Endothelial cell of umbilical vein (primary cell): ENCODE measurements at regions not wholly inside any gene's neighbourhood (a gene's known extent, or its start where the extent isn't known, plus 50 kb on each side); places are given as distances from the start of the nearest gene placed in this dataset.

ENCODE experiments used
- BruUV-seq: library from RNA; stranded (reverse); fragments of 400-500 nt; replicated peaks from 2 replicates; lab custom pipeline; 2021; lab: Mats Ljungman, UMichigan
- CTCF ChIA-PET: fragments of 300-600, 350-600 bp; sonication (Branson Sonifier 250); formaldehyde crosslinking; loops from one replicate; lab custom pipeline; 2021; ENCODE audit warnings: antibody characterized with exemption, inconsistent platforms; lab: Charles Lee
- POLR2A ChIA-PET: fragments of 300-600, 350-600 bp; sonication (Branson Sonifier 250); formaldehyde crosslinking; loops from one replicate; lab custom pipeline; 2021; ENCODE audit warnings: antibody characterized with exemption, inconsistent platforms; lab: Charles Lee
- DNase-seq: peaks from one replicate; pipeline ENCODE4 v3.0.0-alpha.2; 2011; ENCODE audit warnings: low read depth, low spot score
- FAIRE-seq: peaks from 2 replicates; lab custom pipeline; 2011; peaks lifted over from hg19 to GRCh38; lab: Jason Lieb, UNC
- H2AFZ ChIP-seq: 2 replicates; pipeline ENCODE4 v1.6.0; 2012; ENCODE audit warnings: low read depth, low read length, control low read depth, inconsistent platforms
- H3K27ac ChIP-seq: 2 replicates; pipeline ENCODE4 v1.5.1; 2011; ENCODE audit warnings: low read depth, mild to moderate bottlenecking, control low read depth, low read length, moderate library complexity; ENCODE audit not compliant: insufficient read depth
- H3K27me3 ChIP-seq, 2 experiments: 2 replicates each; pipeline versions ENCODE4 v1.6.0 to v1.6.1; 2011; ENCODE audit warnings: low read length in 2 of 2, mixed read lengths in 1 of 2; ENCODE audit not compliant: control insufficient read depth in 2 of 2, insufficient read depth in 2 of 2
- H3K36me3 ChIP-seq, 2 experiments: 2 replicates in 1 of 2; 3 replicates in 1 of 2; pipeline ENCODE4 v1.5.1; 2011; ENCODE audit warnings: low read length in 2 of 2, mild to moderate bottlenecking in 1 of 2, moderate library complexity in 1 of 2; ENCODE audit not compliant: control insufficient read depth in 2 of 2, insufficient read depth in 2 of 2; ENCODE audit errors: extremely low read depth in 1 of 2
- H3K4me1 ChIP-seq: 3 replicates; pipeline ENCODE4 v1.5.1; 2011; ENCODE audit warnings: mild to moderate bottlenecking, low read length; ENCODE audit not compliant: control insufficient read depth, insufficient read depth; ENCODE audit errors: extremely low read depth
- H3K4me2 ChIP-seq: 2 replicates; pipeline ENCODE4 v1.6.1; 2011; ENCODE audit warnings: low read length, control low read depth, mixed read lengths; ENCODE audit not compliant: insufficient read depth
- H3K4me3 ChIP-seq, 3 experiments: fragments of 200-600 bp in 1 of 3; sonication (generic), shearing (Covaris generic) in 1 of 3; replicated peaks in 1 of 3; 2 replicates each; pipeline ENCODE4 v1.5.1; 2011 to 2016; ENCODE audit warnings: control low read depth in 3 of 3, low read length in 3 of 3, mild to moderate bottlenecking in 2 of 3, inconsistent platforms in 1 of 3, low read depth in 1 of 3, moderate library complexity in 1 of 3; ENCODE audit not compliant: insufficient read depth in 1 of 3
- H3K79me2 ChIP-seq: 2 replicates; pipeline ENCODE4 v1.6.0; 2012; ENCODE audit warnings: low read length, inconsistent platforms; ENCODE audit not compliant: control insufficient read depth, insufficient read depth
- H3K9ac ChIP-seq: replicated peaks from 2 replicates; pipeline ENCODE3; 2011; ENCODE audit warnings: low read length, control low read depth; ENCODE audit not compliant: insufficient read depth; ENCODE audit errors: extremely low read depth
- H3K9me1 ChIP-seq: replicated peaks from 3 replicates; pipeline ENCODE4 v1.6.0; 2011; ENCODE audit warnings: mild to moderate bottlenecking, low read length; ENCODE audit not compliant: control insufficient read depth, insufficient read depth; ENCODE audit errors: extremely low read depth
- H3K9me3 ChIP-seq: replicated peaks from 2 replicates; pipeline ENCODE4 v1.5.1; 2012; ENCODE audit warnings: low read length, inconsistent platforms; ENCODE audit not compliant: control insufficient read depth, insufficient read depth
- H4K20me1 ChIP-seq: replicated peaks from 2 replicates; pipeline ENCODE3; 2011; ENCODE audit warnings: mild to moderate bottlenecking, low read length; ENCODE audit not compliant: control insufficient read depth, insufficient read depth; ENCODE audit errors: extremely low read depth
- CTCF ChIP-seq, 2 donors: IDR thresholded peaks; 1 replicate in 1 of 2; 2 replicates in 1 of 2; pipeline ENCODE4 v1.5.1; 2011; ENCODE audit warnings: low read length in 2 of 2, mild to moderate bottlenecking in 2 of 2, moderate library complexity in 2 of 2, control low read depth in 1 of 2, inconsistent platforms in 1 of 2, low read depth in 1 of 2; ENCODE audit not compliant: insufficient read depth in 1 of 2; ENCODE audit errors: extremely low read depth in 1 of 2
- EZH2 ChIP-seq: IDR thresholded peaks from 2 replicates; pipeline ENCODE4 v1.6.1; 2012; ENCODE audit warnings: borderline replicate concordance, low read depth, mild to moderate bottlenecking, moderate library complexity, low read length, inconsistent platforms; ENCODE audit not compliant: severe bottlenecking
- GATA2 ChIP-seq: IDR thresholded peaks from 2 replicates; pipeline ENCODE4 v1.7.0; 2011; ENCODE audit warnings: low read depth, mild to moderate bottlenecking, moderate library complexity, mixed read lengths, low read length; ENCODE audit not compliant: insufficient read length, insufficient read depth
- JUN ChIP-seq: IDR thresholded peaks from 2 replicates; pipeline ENCODE4 v1.6.1; 2011; ENCODE audit warnings: borderline replicate concordance, low read depth; ENCODE audit not compliant: insufficient read length, insufficient read depth
- MYC ChIP-seq: IDR thresholded peaks from one replicate; pipeline ENCODE4 v1.6.1; 2011; ENCODE audit warnings: mild to moderate bottlenecking, low read depth, low read length
- POLR2A ChIP-seq: IDR thresholded peaks from 2 replicates; pipeline ENCODE4 v1.6.1; 2012; ENCODE audit warnings: low read depth, mild to moderate bottlenecking, control low read depth, low read length
- POLR2AphosphoS5 ChIP-seq: IDR thresholded peaks from 2 replicates; pipeline ENCODE4 v1.6.1; 2012; ENCODE audit warnings: low read depth, mild to moderate bottlenecking, control low read depth, low read length, moderate library complexity; ENCODE audit not compliant: insufficient read depth
- dilution Hi-C: fragments of 300-500 bp; cut with MboI; formaldehyde crosslinking; loops from one replicate; pipeline ENCODE4 v1.15.0; 2019; ENCODE audit warnings: low sequenced_read_pairs; ENCODE audit not compliant: extremely low pct_ligation_motif_present
- intact Hi-C: fragments of 100-400 bp; cut with micrococcal nuclease; formaldehyde crosslinking; loops from one replicate; pipeline ENCODE4 v1.10.0; 2022

DNA sequence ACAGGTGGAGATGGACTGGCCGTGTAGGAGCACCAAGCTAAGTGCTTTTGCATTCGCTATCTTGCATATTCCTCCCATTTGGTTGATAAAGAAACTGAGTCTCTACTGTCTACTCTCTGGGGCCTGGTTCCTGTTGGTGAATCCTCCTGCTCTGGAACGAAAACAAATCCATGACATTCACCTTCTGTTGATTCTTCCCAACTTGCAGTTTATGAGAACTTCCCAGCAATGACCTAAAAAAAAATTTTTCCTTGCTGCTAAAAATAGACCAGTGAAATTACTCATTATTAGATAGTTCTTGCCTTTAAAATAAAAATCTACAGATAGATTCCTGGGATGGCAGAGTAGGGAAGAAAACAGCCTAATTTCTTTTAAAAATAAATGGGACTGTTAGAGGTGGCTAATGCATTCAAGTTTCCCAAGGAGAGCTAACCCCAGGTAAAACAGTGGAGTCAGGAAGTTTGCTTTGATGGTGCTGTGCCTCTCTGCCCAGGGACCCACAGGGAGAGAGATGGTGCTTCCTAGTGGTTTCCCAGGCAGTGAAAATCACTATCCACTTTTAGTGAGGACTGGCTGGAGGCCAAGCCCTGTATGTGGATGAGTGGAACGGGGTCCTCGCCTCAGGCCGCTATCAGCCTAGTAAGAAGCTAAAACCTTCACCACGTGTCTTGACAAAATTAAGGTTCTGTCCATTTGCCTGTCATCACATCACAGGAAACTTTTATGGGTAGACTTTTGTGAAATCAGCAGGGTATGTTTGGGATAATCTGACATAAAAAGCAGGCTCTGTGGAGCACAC, 68.4 kb upstream of the NR3C1 start:
- Histone ChIP-seq H3K9ac (no peak overlapping the region), H3K4me3 (no peak overlapping the region), H3K4me2 (no peak overlapping the region), H3K27me3 (no peaks in the 10 kb centered on the region), H3K79me2 (no peaks in the 10 kb centered on the region), H3K36me3 (no peaks in the 10 kb centered on the region), H3K4me1 (no peaks in the 10 kb centered on the region), H3K9me1 (no peaks in the 10 kb centered on the region), H2AFZ (no peak overlapping the region), H4K20me1 (no peaks in the 10 kb centered on the region), H3K27ac (no peak overlapping the region), H3K9me3 (no peaks in the 10 kb centered on the region)
- FAIRE-seq, result no peak
- ChIA-PET CTCF (no interaction called here), POLR2A (no interaction called here)
- no peak for DNase-seq
- dilution Hi-C loops (no loop called here), intact Hi-C loops (no loop called here)
- BruUV-seq, result no TSS peak
- TF ChIP-seq GATA2, result no peak
- TF ChIP-seq JUN, result no peak
- no peak for TF ChIP-seq CTCF (IDR thresholded peaks at IDR 0.05; ENCODE audit: extremely low read depth in 1 of 2, insufficient read depth in 1 of 2, low read depth in 1 of 2, low read length in 2 of 2)
- no peak for TF ChIP-seq POLR2A
- no peak for TF ChIP-seq EZH2
- TF ChIP-seq POLR2AphosphoS5, result no peak
- TF ChIP-seq MYC, result no peak
